MM.1S (cell line): ENCODE measurements at regions not wholly inside any gene's neighbourhood (a gene's known extent, or its start where the extent isn't known, plus 50 kb on each side); places are given as distances from the start of the nearest gene placed in this dataset.

ENCODE experiments used
- DNase-seq: peaks from one replicate; pipeline ENCODE4 v3.0.0-alpha.2; 2015
- H2AFZ ChIP-seq: fragments of 300-600 bp; sonication (generic); 2 replicates; pipeline ENCODE4 v1.6.0; 2016; ENCODE audit warnings: antibody characterized with exemption, low read length
- H3F3A ChIP-seq: fragments of 300-600 bp; sonication (generic); 2 replicates; pipeline ENCODE4 v1.6.1; 2016; ENCODE audit warnings: mild to moderate bottlenecking, antibody characterized with exemption, low read length, moderate library complexity, mixed read lengths; ENCODE audit not compliant: insufficient read depth
- H3K27ac ChIP-seq: fragments of 300-600 bp; sonication (generic); 2 replicates; pipeline ENCODE4 v1.5.1; 2016; ENCODE audit warnings: mild to moderate bottlenecking, low read length
- H3K27me3 ChIP-seq: fragments of 300-600 bp; sonication (generic); replicated peaks from 2 replicates; pipeline ENCODE4 v1.6.0; 2016; ENCODE audit warnings: low read length; ENCODE audit not compliant: insufficient read depth
- H3K36me3 ChIP-seq: fragments of 300-600 bp; sonication (generic); replicated peaks from 2 replicates; pipeline ENCODE4 v1.6.1; 2016; ENCODE audit warnings: mild to moderate bottlenecking, low read length, mixed read lengths; ENCODE audit not compliant: insufficient read depth
- H3K4me1 ChIP-seq: fragments of 300-600 bp; sonication (generic); 2 replicates; pipeline ENCODE4 v1.6.1; 2016; ENCODE audit warnings: low read length, mixed read lengths
- H3K4me2 ChIP-seq: fragments of 300-600 bp; sonication (generic); 2 replicates; pipeline ENCODE4 v1.6.0; 2016; ENCODE audit warnings: low read depth, low read length
- H3K4me3 ChIP-seq: fragments of 300-600 bp; sonication (generic); 2 replicates; pipeline ENCODE4 v1.5.1; 2016; ENCODE audit warnings: low read length, mixed read lengths
- H3K79me2 ChIP-seq: fragments of 300-600 bp; sonication (generic); 2 replicates; pipeline ENCODE4 v1.6.1; 2016; ENCODE audit warnings: mixed run types, low read length, mixed read lengths
- H3K9ac ChIP-seq: fragments of 300-600 bp; sonication (generic); 2 replicates; pipeline ENCODE4 v1.6.1; 2016; ENCODE audit warnings: low read length, mixed read lengths
- H3K9me2 ChIP-seq: fragments of 300-600 bp; sonication (generic); replicated peaks from 2 replicates; pipeline ENCODE4 v1.6.1; 2016; ENCODE audit warnings: mild to moderate bottlenecking, low read length, mixed read lengths; ENCODE audit not compliant: insufficient read depth
- H3K9me3 ChIP-seq: fragments of 300-600 bp; sonication (generic); replicated peaks from 2 replicates; pipeline ENCODE4 v1.6.1; 2016; ENCODE audit warnings: mild to moderate bottlenecking, low read length, mixed read lengths; ENCODE audit not compliant: insufficient read depth
- H4K20me1 ChIP-seq: fragments of 300-600 bp; sonication (generic); 2 replicates; pipeline ENCODE4 v1.6.1; 2016; ENCODE audit warnings: mild to moderate bottlenecking, low read length, moderate library complexity, mixed read lengths; ENCODE audit not compliant: insufficient read depth
- CTCF ChIP-seq: fragments of 300-600 bp; sonication (generic); IDR thresholded peaks from 2 replicates; pipeline ENCODE4 v1.5.1; 2016; ENCODE audit warnings: antibody characterized with exemption, low read length, mixed read lengths
- EZH2 ChIP-seq: fragments of 300-600 bp; sonication (generic); optimal IDR thresholded peaks from 2 replicates; pipeline ENCODE3; 2017; ENCODE audit warnings: low read depth, mild to moderate bottlenecking, antibody characterized with exemption, low read length, mixed read lengths
- EZH2phosphoT487 ChIP-seq: fragments of 300-600 bp; sonication (generic); IDR thresholded peaks from 2 replicates; pipeline ENCODE4 v1.6.1; 2018; ENCODE audit warnings: antibody characterized with exemption, low read length

GRCh38 chr22:22112533-22113294 lies 130.1 kb upstream of the TOP3B start:
- TF ChIP-seq CTCF = no peak
- TF ChIP-seq EZH2phosphoT487 = no peak
- TF ChIP-seq EZH2 = no peak
- H3K4me2 ChIP-seq = no peak overlapping the region
- peaks cover 12% of the 10 kb centered on the region for H3K4me1 ChIP-seq
- no peaks in the 10 kb centered on the region for H3F3A ChIP-seq
- no peaks in the 10 kb centered on the region for H3K9me3 ChIP-seq
- H3K79me2 ChIP-seq = no peaks in the 10 kb centered on the region
- no peaks in the 10 kb centered on the region for H4K20me1 ChIP-seq
- no peak overlapping the region for H3K9ac ChIP-seq
- no peak overlapping the region for H3K27ac ChIP-seq
- no peak overlapping the region for H3K4me3 ChIP-seq
- no peaks in the 10 kb centered on the region for H3K9me2 ChIP-seq
- no peaks in the 10 kb centered on the region for H3K27me3 ChIP-seq
- DNase-seq = no peak
- no peak overlapping the region for H2AFZ ChIP-seq
- no peaks in the 10 kb centered on the region for H3K36me3 ChIP-seq

GRCh38 chr22:22111983-22112382 lies 129.4 kb upstream of the TOP3B start:
- Histone ChIP-seq H3K27me3 (no peaks in the 10 kb centered on the region), H3K27ac (no peak overlapping the region), H3K9ac (no peak overlapping the region), H3K79me2 (no peaks in the 10 kb centered on the region), H3F3A (no peaks in the 10 kb centered on the region), H3K9me3 (no peaks in the 10 kb centered on the region), H3K4me2 (no peak overlapping the region), H4K20me1 (no peaks in the 10 kb centered on the region), H3K4me3 (no peak overlapping the region), H3K4me1 (peaks cover 12% of the 10 kb centered on the region), H3K36me3 (no peaks in the 10 kb centered on the region), H2AFZ (no peak overlapping the region), H3K9me2 (no peaks in the 10 kb centered on the region)
- no peak for TF ChIP-seq CTCF
- TF ChIP-seq EZH2 = no peak
- no peak for DNase-seq

GRCh38 chr22:22111267-22111751 lies 128.7 kb upstream of the TOP3B start:
- no peak for DNase-seq
- 0 out of 2 replicates have a peak overlapping the region, but pooled peaks have one; percentile 3 for H3K4me2 ChIP-seq

More at GRCh38 chr22:22111267-22111751, 128.7 kb upstream of the TOP3B start:
- H3K27ac ChIP-seq = no peak overlapping the region
- peaks cover 12% of the 10 kb centered on the region for H3K4me1 ChIP-seq
- 0 out of 2 replicates have a peak, but pooled peaks cover 3% of the 10 kb centered on the region for H3K27me3 ChIP-seq
- TF ChIP-seq EZH2 (no peak), EZH2phosphoT487 (no peak)
- H3K9me2 ChIP-seq = no peaks in the 10 kb centered on the region
- H3K36me3 ChIP-seq = no peaks in the 10 kb centered on the region
- H3K4me3 ChIP-seq = no peak overlapping the region
- H3F3A ChIP-seq = no peaks in the 10 kb centered on the region
- no peaks in the 10 kb centered on the region for H4K20me1 ChIP-seq
- no peak overlapping the region for H3K9ac ChIP-seq
- H3K79me2 ChIP-seq = no peaks in the 10 kb centered on the region
- H3K9me3 ChIP-seq = no peaks in the 10 kb centered on the region
- peak overlapping the region; percentile 10; the same call in 1 of the 2 replicates for H2AFZ ChIP-seq
